ENCODE measurements at regions not wholly inside any gene's neighbourhood (a gene's known extent, or its start where the extent isn't known, plus 50 kb on each side); places are given as distances from the start of the nearest gene placed in this dataset.
A peak's percentile ranks its signal among the peaks of the same experiment; 100 is the strongest.
"Not testable (repeated sequence)": the region's sequence is repeated elsewhere in the genome, so short reads cannot be mapped to it uniquely, and the experiment has no call there.

DNA sequence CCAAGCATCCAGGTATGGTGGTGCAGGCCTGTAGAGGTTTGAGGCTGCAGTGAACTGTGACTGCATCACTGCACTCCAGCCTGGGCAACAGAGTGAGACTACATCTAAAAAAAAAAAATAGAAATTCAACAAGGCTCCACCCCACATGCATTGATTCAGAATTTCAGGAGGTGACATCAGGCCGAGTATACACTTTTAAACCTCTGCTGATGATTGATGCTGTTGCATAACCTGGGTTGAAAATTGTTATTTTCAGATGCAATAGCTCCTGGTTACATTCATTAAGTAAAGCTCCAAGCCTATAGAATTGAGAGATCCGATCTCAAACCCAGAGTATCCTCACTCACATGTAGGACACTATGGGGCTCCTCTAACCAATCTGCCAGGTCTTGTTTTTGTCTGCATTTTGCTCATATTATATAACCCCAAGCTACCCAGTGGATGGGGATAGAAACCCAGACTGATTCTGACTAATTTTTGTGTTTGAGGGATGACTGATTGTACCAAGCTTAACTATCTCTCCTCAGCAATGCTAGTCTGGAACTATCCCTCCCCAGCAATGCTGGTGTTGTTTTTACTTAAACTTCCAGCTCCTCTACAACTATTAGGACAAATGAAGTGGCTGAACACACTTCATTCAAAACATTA, 123.5 kb upstream of the PREP start:
- no peak for DNase-seq (ENCODE audit: low spot score)

GRCh38 chr6:105522626-105523322, 119.9 kb upstream of the PREP start:
- no peak for DNase-seq (ENCODE audit: low spot score)

GRCh38 chr6:105519954-105520353, 117.1 kb upstream of the PREP start:
- no peak for DNase-seq (ENCODE audit: low spot score)

GRCh38 chr6:105518993-105519392, 116.1 kb upstream of the PREP start:
- DNase-seq (ENCODE audit: low spot score): not testable (repeated sequence)

DNA sequence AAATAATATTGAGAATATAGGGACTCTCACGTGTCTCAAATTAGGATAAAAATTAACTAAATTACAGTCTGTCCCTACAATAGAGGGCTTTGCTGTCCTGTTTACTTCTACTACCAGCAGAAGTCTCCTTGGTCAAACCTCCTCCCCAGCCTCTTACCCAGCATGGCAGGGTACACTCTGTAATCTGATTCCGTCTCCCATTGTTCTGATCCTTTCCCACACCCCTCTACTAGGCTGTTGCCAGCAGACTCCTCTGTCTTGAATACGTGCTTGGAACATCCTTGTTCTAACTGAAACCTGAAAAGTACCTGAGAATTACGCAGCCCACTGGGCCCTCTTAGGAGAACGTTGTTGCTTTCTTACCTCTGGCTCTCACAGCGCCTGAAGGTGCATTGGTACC, 112.2 kb upstream of the PREP start:
- no peak for DNase-seq (ENCODE audit: low spot score)

DNA sequence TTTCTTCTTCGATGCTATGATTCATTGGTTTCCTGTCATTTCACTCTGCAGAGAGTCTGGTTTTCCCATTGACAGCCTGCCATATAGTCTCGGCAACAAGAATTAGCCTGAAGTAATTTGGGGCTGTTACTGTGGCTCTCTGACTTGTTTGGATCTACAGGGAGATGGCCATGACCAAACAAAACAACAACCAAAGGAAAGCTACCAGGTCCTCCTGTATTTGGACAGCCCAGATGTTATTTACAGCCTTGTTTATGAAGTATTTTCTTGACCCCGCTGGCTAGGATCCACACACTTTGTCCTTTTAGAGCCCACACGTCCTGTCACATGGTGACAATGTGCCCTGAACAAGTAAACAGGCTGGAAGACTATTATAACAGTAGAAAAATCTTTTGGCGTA, 111.4 kb upstream of the PREP start:
- no peak for DNase-seq (ENCODE audit: low spot score)

DNA sequence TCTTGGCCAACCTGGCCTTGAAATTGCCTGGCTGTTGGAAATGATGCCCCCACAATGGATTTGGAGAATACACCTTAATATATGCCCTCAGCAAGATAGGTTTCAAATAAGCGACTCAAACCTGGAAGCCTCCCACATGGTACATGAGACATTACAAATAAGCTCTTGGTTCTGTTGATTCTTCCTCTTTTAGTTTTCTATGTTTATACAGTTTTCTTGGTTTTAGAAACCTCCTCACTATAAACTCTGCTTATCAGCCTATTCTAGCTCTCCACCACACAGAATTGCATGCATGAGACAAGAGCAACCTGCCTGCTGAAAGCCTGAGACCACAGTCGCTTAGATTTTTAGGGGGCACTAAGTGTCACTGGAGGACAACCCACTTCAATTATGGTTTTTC, 108.8 kb upstream of the PREP start:
- no peak for DNase-seq (ENCODE audit: low spot score)

DNA sequence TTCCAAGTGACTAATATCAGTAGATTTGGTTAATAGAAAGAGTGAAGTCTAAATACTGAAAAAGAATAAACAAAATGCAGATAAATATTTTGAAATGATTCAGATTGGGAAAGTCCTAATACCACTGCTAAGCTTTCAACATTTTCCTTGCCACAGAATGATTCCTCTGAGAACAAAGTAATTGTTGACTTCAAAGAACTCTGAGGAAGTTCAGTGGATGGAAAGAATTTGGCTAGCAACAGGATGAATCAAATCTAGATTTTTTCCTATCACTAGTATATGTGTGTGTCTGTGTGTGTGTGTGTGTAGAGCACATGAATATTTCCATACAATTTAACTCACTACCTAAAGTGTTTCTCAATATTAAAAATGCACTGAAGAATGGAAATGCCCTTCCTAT, 107.9 kb upstream of the PREP start:
- DNase-seq (ENCODE audit: low spot score): no peak

DNA sequence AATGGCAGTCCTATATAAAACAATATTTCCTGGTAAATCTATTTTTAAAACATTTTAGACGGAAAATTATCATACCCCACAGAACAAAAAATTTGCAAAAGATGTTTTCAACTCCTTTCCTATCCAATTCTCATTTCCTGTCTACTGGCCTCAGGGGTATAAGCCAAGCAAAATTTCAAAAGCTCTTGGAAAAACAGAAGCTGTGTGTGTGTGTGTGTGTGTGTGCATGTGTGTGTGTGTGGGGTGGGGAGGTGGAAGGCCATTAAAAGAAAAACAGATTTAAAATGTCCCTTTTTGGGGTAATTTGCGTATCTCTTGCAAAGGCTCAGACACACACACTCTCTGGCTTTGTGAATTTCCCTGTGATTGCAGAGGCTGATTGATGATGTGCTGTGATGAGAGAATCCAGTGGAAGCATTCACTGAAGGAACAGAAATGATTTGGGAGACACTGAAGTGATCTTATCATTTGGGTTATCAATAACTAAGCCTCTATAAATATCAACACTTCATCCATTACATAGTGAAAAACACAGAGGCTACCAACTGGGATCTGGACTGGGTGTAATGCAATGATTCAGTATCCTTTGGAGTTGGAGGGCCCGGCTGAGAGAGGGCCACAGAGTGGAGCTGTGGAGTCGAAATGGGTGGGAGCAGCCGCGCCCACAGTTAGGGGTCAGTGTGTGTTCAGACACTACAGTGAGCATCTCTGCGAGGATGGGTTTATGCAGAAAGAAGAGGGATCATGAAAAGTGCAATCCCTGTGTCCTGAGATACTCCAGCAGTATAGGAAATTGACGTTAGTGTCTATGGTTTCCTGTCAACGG, 106.8 kb upstream of the PREP start:
- peak; percentile 27 for DNase-seq (ENCODE audit: low spot score)

GRCh38 chr6:105507811-105508210, 104.9 kb upstream of the PREP start:
- DNase-seq (ENCODE audit: low spot score): no peak

GRCh38 chr6:105504706-105505105, 101.8 kb upstream of the PREP start:
- DNase-seq (ENCODE audit: low spot score): no peak

- no peak for DNase-seq (ENCODE audit: low spot score)
These were observed 100.8 kb upstream of the PREP start for GRCh38 chr6:105503641-105504040.

- no peak for DNase-seq (ENCODE audit: low spot score)
These were observed 99.0 kb upstream of the PREP start for GRCh38 chr6:105501826-105502344.

DNA sequence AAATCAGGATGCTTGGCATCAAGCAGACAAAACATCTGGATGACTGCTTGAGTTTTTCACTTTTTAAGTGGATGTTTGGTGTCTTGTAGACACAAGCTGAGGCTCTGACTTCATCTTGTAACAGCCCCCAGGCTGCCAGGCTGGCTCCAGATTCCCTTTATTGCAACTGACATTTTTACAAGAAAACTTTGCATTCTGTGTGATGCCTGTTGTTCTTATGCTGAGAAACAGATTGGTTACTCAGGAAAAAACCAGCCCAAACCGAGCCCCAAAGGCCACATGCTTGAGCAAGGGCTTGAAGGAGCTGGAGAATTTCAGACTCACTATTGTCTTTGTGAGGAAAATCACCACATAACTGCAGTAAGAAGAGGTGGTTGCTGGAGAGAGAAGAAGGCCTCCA, 98.4 kb upstream of the PREP start:
- DNase-seq (ENCODE audit: low spot score): no peak

GRCh38 chr6:105500693-105501092, 97.8 kb upstream of the PREP start:
- no peak for DNase-seq (ENCODE audit: low spot score)

- DNase-seq (ENCODE audit: low spot score): no peak
These were observed 97.0 kb upstream of the PREP start for GRCh38 chr6:105499931-105500330.

- DNase-seq (ENCODE audit: low spot score): no peak
These were observed 96.4 kb upstream of the PREP start for GRCh38 chr6:105499136-105499870.

GRCh38 chr6:105497549-105497948, 94.7 kb upstream of the PREP start:
- no peak for DNase-seq (ENCODE audit: low spot score)

DNA sequence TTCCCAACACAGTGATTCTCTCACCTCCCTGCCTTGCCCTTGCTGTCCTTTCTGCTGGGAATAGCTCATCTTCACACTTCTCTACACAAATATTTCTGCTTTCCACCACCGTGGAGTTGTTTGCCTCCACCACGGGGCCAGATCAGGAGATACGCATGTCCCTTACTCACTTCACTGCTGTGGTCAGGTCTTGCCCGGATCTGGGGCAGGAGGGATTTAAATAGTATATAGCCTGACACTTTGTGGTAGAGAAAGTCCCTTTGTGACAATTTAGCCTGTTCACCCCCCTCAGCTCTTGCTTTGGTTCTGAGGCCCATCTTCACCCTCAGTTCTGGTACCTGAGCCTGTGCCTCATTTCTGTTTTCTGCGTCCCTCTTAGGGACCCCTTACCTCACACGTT, 92.6 kb upstream of the PREP start:
- DNase-seq (ENCODE audit: low spot score): no peak

GRCh38 chr6:105494688-105495087, 91.8 kb upstream of the PREP start:
- no peak for DNase-seq (ENCODE audit: low spot score)

DNA sequence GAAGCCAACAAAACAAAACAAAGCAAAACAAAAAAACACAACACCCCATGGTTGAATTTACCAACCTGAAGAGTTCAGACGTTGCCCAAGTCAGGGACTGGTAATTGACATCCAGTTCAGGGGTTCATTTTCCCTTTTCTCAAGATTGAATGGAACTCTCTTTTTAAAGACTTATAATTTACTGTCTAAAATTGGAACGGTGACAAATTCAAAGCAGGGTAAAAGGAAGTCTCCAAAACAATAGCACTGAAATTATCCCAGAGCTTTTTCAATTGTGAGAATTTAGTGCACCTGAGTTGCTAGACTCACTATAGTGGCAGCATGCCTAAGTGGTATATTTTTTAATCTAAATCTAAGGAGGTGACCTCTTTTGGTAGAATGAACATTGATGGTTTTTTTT, 90.9 kb upstream of the PREP start:
- DNase-seq (ENCODE audit: low spot score): no peak
